ENCODE measurements at regions not wholly inside any gene's neighbourhood (a gene's known extent, or its start where the extent isn't known, plus 50 kb on each side); places are given as distances from the start of the nearest gene placed in this dataset.

GRCh38 chr10:130470973-130471372 lies 334.8 kb downstream of the GLRX3 start:
- ATAC-seq (ENCODE audit: low FRiP score) (no peak), DNase-seq (ENCODE audit: low spot score) (no peak)
- no peak for TF ChIP-seq CTCF (IDR thresholded peaks at IDR 0.05)

GRCh38 chr10:130471486-130471885 lies 335.3 kb downstream of the GLRX3 start:
- TF ChIP-seq CTCF (IDR thresholded peaks at IDR 0.05) = no peak
- no peak for DNase-seq (ENCODE audit: low spot score)
- no peak for ATAC-seq (ENCODE audit: low FRiP score)

GRCh38 chr10:130472236-130472635 lies 336.0 kb downstream of the GLRX3 start:
- no peak for TF ChIP-seq CTCF (IDR thresholded peaks at IDR 0.05)
- DNase-seq (ENCODE audit: low spot score) = no peak
- no peak for ATAC-seq (ENCODE audit: low FRiP score)

GRCh38 chr10:130474591-130474990 lies 338.4 kb downstream of the GLRX3 start:
- ATAC-seq (ENCODE audit: low FRiP score) (no peak), DNase-seq (ENCODE audit: low spot score) (no peak)
- no peak for TF ChIP-seq CTCF (IDR thresholded peaks at IDR 0.05)

GRCh38 chr10:130477360-130477759 lies 341.2 kb downstream of the GLRX3 start:
- no peak for TF ChIP-seq CTCF (IDR thresholded peaks at IDR 0.05)
- DNase-seq (ENCODE audit: low spot score) (no peak), ATAC-seq (ENCODE audit: low FRiP score) (no peak)

- TF ChIP-seq CTCF (IDR thresholded peaks at IDR 0.05) = no peak
- no peak for ATAC-seq (ENCODE audit: low FRiP score)
- DNase-seq (ENCODE audit: low spot score) = no peak
These were observed 343.0 kb downstream of the GLRX3 start for GRCh38 chr10:130479146-130479545.

- DNase-seq (ENCODE audit: low spot score) (no peak), ATAC-seq (ENCODE audit: low FRiP score) (no peak)
- no peak for TF ChIP-seq CTCF (IDR thresholded peaks at IDR 0.05)
These were observed 343.7 kb downstream of the GLRX3 start for GRCh38 chr10:130479926-130480325.
